ENCODE measurements at regions not wholly inside any gene's neighbourhood (a gene's known extent, or its start where the extent isn't known, plus 50 kb on each side); places are given as distances from the start of the nearest gene placed in this dataset.
A peak's percentile ranks its signal among the peaks of the same experiment; 100 is the strongest.

- no peak for FAIRE-seq
Measured at GRCh38 chr4:84325625-84326024, 173.5 kb downstream of the NKX6-1 start.

DNA sequence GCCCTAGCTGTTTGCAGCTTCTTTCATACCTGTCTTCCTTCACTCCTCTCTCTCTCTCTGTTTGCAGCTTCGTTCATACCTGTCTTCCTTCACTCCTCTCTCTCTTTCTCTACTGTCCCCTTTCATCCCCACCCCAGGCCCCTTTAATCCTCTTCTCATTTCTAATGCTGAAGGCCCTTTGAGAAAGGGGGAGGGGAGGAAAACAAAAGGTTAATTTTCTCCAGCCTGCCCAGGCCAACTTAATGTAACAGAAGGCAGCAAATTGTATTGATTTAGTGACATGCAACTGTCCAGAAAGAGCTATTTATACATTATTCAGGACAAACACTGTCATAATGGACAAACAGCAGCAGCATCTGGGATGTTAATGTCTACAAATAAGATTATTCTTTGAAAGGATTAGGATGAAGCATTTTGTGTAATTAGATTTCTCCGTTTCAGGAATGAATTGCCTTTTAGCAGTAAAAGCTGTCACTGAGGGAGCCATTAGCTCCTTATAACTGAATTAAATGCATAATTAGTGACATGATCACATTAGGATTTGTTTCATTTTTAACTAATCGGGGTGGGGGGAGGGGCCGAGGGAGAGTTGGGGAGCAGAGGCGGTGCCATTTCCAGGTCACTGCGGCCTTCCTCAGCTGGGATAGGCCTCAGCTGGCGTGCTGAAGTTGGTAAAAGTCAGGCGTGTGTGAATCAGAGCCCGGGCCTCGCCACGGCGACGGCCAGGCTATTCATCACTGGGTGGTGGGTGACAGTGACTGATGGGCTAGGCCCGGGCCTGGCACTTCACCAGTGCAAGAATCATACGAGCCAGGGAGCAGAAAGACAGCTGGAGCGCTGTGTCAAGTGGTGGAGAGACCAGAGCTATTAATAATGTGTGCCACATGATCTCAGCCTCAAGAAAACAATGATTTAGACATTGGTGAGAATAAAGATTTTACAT, 174.5 kb downstream of the NKX6-1 start:
- FAIRE-seq (no peak), DNase-seq (peak in 3 of 5 donors; percentile 2 to 33 (median 7))
- no peak overlapping the region for H3K9ac ChIP-seq (ENCODE audit: low read length in 3 of 3)
- TF ChIP-seq CTCF (IDR thresholded peaks at IDR 0.05; ENCODE audit: borderline replicate concordance, extremely low read depth, insufficient read depth) = no peak
- no peaks in the 10 kb centered on the region for H3K9me3 ChIP-seq (ENCODE audit: control insufficient read depth in 2 of 3, insufficient read depth in 1 of 3, low read length in 3 of 3)
- H3K36me3 ChIP-seq (ENCODE audit: control insufficient read depth in 2 of 3, insufficient read depth in 3 of 3, low read length in 3 of 3) = no peaks in the 10 kb centered on the region
- H3K4me3 ChIP-seq (ENCODE audit: low read length in 3 of 3) = no peak overlapping the region
- no peaks in the 10 kb centered on the region for H3K4me1 ChIP-seq (ENCODE audit: control insufficient read depth in 2 of 3, insufficient read depth in 2 of 3, low read depth in 1 of 3, low read length in 3 of 3)
- no peaks in the 10 kb centered on the region for H3K27me3 ChIP-seq (ENCODE audit: control insufficient read depth, insufficient read depth, low read length)
- intact Hi-C loops (cut with DNase I) = no loop called here
- H3K27ac ChIP-seq (ENCODE audit: low read depth in 2 of 2, low read length in 2 of 2) = no peak overlapping the region

More at GRCh38 chr4:84325625-84326024, 173.5 kb downstream of the NKX6-1 start:
- DNase-seq = no peak
- Histone ChIP-seq H3K4me3 (ENCODE audit: low read length in 3 of 3) (no peak overlapping the region), H3K4me1 (ENCODE audit: control insufficient read depth in 2 of 3, insufficient read depth in 2 of 3, low read depth in 1 of 3, low read length in 3 of 3) (no peaks in the 10 kb centered on the region), H3K36me3 (ENCODE audit: control insufficient read depth in 2 of 3, insufficient read depth in 3 of 3, low read length in 3 of 3) (no peaks in the 10 kb centered on the region), H3K9ac (ENCODE audit: low read length in 3 of 3) (no peak overlapping the region), H3K27ac (ENCODE audit: low read depth in 2 of 2, low read length in 2 of 2) (no peak overlapping the region), H3K27me3 (ENCODE audit: control insufficient read depth, insufficient read depth, low read length) (no peaks in the 10 kb centered on the region), H3K9me3 (ENCODE audit: control insufficient read depth in 2 of 3, insufficient read depth in 1 of 3, low read length in 3 of 3) (peaks cover 0 to 5% (median 0%) of the 10 kb centered on the region in 3 donors)
- intact Hi-C loops (cut with DNase I) = no loop called here
- no peak for TF ChIP-seq CTCF (IDR thresholded peaks at IDR 0.05; ENCODE audit: borderline replicate concordance, extremely low read depth, insufficient read depth)

- DNase-seq (no peak), FAIRE-seq (no peak)
- intact Hi-C loops (cut with DNase I) = no loop called here
Measured at GRCh38 chr4:84319124-84319523, 180.0 kb downstream of the NKX6-1 start.

More at GRCh38 chr4:84319124-84319523, 180.0 kb downstream of the NKX6-1 start:
- TF ChIP-seq CTCF (IDR thresholded peaks at IDR 0.05; ENCODE audit: borderline replicate concordance, extremely low read depth, insufficient read depth) = no peak
- Histone ChIP-seq H3K4me3 (ENCODE audit: low read length in 3 of 3) (no peak overlapping the region), H3K27ac (ENCODE audit: low read depth in 2 of 2, low read length in 2 of 2) (no peak overlapping the region), H3K27me3 (ENCODE audit: control insufficient read depth, insufficient read depth, low read length) (no peaks in the 10 kb centered on the region), H3K9ac (ENCODE audit: low read length in 3 of 3) (no peak overlapping the region), H3K36me3 (ENCODE audit: control insufficient read depth in 2 of 3, insufficient read depth in 3 of 3, low read length in 3 of 3) (no peaks in the 10 kb centered on the region), H3K4me1 (ENCODE audit: control insufficient read depth in 2 of 3, insufficient read depth in 2 of 3, low read depth in 1 of 3, low read length in 3 of 3) (no peaks in the 10 kb centered on the region), H3K9me3 (ENCODE audit: control insufficient read depth in 2 of 3, insufficient read depth in 1 of 3, low read length in 3 of 3) (no peaks in the 10 kb centered on the region)
